ENCODE measurements at regions not wholly inside any gene's neighbourhood (a gene's known extent, or its start where the extent isn't known, plus 50 kb on each side); places are given as distances from the start of the nearest gene placed in this dataset.

- TF ChIP-seq CTCF (IDR thresholded peaks at IDR 0.05), result no peak
- TF ChIP-seq POLR2AphosphoS5 (IDR thresholded peaks at IDR 0.05; ENCODE audit: low read depth, low read length), result no peak
- no peak for TF ChIP-seq REST (IDR thresholded peaks at IDR 0.05; ENCODE audit: insufficient read depth in 1 of 2, low read depth in 2 of 2, low read length in 1 of 2)
- no peak for TF ChIP-seq TCF7L2 (IDR thresholded peaks at IDR 0.05; ENCODE audit: low read depth, low read length)
- TF ChIP-seq SIN3A (IDR thresholded peaks at IDR 0.05; ENCODE audit: borderline replicate concordance, insufficient read depth, low read depth, low read length), result no peak
These were observed 67.0 kb downstream of the IGLL1 start for GRCh38 chr22:23513133-23513532.
